ENCODE measurements at regions not wholly inside any gene's neighbourhood (a gene's known extent, or its start where the extent isn't known, plus 50 kb on each side); places are given as distances from the start of the nearest gene placed in this dataset.

- Mint-ChIP-seq H3K27ac (no peak overlapping the region), H3K4me1 (0 out of 2 replicates have a peak, but pooled peaks cover 2% of the 10 kb centered on the region), H3K9me3 (peaks cover 13% of the 10 kb centered on the region), H3K4me3 (no peak overlapping the region), H3K27me3 (ENCODE audit: low read depth) (no peaks in the 10 kb centered on the region), H3K36me3 (0 out of 2 replicates have a peak, but pooled peaks cover 8% of the 10 kb centered on the region)
- CTCF ChIA-PET = interaction anchor here (1.7 kb wide), 1 partner anchor 10 kb away, joined by 3 read pairs; no protein-coding TSS in a partner anchor
- no peak for ATAC-seq
- no peak for DNase-seq (ENCODE audit: low spot score)
- POLR2A ChIA-PET = no interaction called here
- no peak for TF ChIP-seq AFF4 (CRISPR knock-in tag; IDR thresholded peaks at IDR 0.05; ENCODE audit: borderline replicate concordance)
- TF ChIP-seq ZNF671 (CRISPR knock-in tag; IDR thresholded peaks at IDR 0.05) = no peak
- no peak for TF ChIP-seq ARID4B (CRISPR knock-in tag; IDR thresholded peaks at IDR 0.05; ENCODE audit: borderline replicate concordance)
- TF ChIP-seq CTCF (IDR thresholded peaks at IDR 0.05) = no peak
- TF ChIP-seq OVOL2 (CRISPR knock-in tag; IDR thresholded peaks at IDR 0.05; ENCODE audit: borderline replicate concordance) = no peak
- TF ChIP-seq MLX (CRISPR knock-in tag; IDR thresholded peaks at IDR 0.05) = no peak
- TF ChIP-seq ESRRA (CRISPR knock-in tag; IDR thresholded peaks at IDR 0.05; ENCODE audit: borderline replicate concordance) = no peak
Measured at GRCh38 chr13:107669391-107669993, 545.8 kb downstream of the LIG4 start.

GRCh38 chr13:107665926-107666458, 549.3 kb downstream of the LIG4 start:
- ChIA-PET CTCF (no interaction called here), POLR2A (no interaction called here)
- Mint-ChIP-seq H3K27ac (no peak overlapping the region), H3K4me1 (0 out of 2 replicates have a peak, but pooled peaks cover 2% of the 10 kb centered on the region), H3K4me3 (no peak overlapping the region), H3K27me3 (ENCODE audit: low read depth) (no peaks in the 10 kb centered on the region), H3K9me3 (peaks cover 13% of the 10 kb centered on the region), H3K36me3 (0 out of 2 replicates have a peak, but pooled peaks cover 8% of the 10 kb centered on the region)
- DNase-seq (ENCODE audit: low spot score) (no peak), ATAC-seq (no peak)
- TF ChIP-seq ZNF512 (CRISPR knock-in tag; IDR thresholded peaks at IDR 0.05; ENCODE audit: borderline replicate concordance) (no peak), RORB (CRISPR knock-in tag; IDR thresholded peaks at IDR 0.05) (no peak), TEAD4 (CRISPR knock-in tag; IDR thresholded peaks at IDR 0.05) (no peak), HMGXB4 (CRISPR knock-in tag; IDR thresholded peaks at IDR 0.05) (no peak), OVOL2 (CRISPR knock-in tag; IDR thresholded peaks at IDR 0.05; ENCODE audit: borderline replicate concordance) (no peak), STAT6 (CRISPR knock-in tag; conservative IDR thresholded peaks at IDR 0.05; ENCODE audit: low read depth) (no peak), ZNF671 (CRISPR knock-in tag; IDR thresholded peaks at IDR 0.05) (no peak), MAX (CRISPR knock-in tag; IDR thresholded peaks at IDR 0.05) (no peak), IRF2 (CRISPR knock-in tag; IDR thresholded peaks at IDR 0.05; ENCODE audit: borderline replicate concordance, low read depth) (no peak)
